HG02763 (cell line): ENCODE measurements at regions not wholly inside any gene's neighbourhood (a gene's known extent, or its start where the extent isn't known, plus 50 kb on each side); places are given as distances from the start of the nearest gene placed in this dataset.
"Not testable (repeated sequence)": the region's sequence is repeated elsewhere in the genome, so short reads cannot be mapped to it uniquely, and the experiment has no call there.

Source experiments
- ATAC-seq: cut with Tn5 transposase; IDR thresholded peaks from one replicate; pipeline ENCODE4 v1.9.1; 2021; ENCODE audit warnings: mild to moderate bottlenecking, moderate library complexity; ENCODE audit not compliant: unreplicated experiment

- no peak for ATAC-seq
Observed at GRCh38 chr3:5035113-5035512, 55.9 kb downstream of the BHLHE40 start.

DNA sequence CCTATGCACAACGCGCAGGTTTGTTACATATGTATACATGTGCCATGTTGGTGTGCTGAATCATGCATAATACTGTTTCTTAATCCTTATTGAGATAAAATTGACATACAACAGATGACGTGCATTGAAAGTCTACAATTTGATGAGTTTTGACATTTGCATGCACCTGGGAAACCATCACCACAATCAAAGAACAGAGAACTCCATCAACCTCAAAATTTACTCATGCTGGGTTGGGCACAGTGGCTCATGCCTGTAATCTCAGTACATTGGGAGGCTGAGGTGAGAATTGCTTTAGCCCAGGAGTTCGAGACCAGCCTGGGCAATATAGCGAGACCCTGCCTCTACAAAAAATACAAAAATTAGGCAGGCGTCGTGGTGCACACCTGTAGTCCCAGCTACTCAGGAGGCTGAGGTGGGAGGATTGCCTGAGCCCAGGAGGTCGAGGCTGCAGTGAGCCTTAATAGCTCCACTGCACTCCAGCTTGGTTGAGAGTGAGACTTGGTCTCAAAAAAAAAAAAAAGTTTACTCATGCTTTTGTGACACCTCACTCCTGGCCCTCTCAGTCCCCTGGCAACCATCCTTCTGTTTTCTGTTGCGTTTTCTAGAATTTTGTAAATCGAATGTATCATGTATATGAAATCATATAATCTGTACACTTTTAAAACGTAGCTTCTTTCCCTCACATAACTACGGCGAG is 56.6 kb downstream of the BHLHE40 start:
- ATAC-seq: no peak

GRCh38 chr3:5036392-5036766 is 57.1 kb downstream of the BHLHE40 start:
- no peak for ATAC-seq

DNA sequence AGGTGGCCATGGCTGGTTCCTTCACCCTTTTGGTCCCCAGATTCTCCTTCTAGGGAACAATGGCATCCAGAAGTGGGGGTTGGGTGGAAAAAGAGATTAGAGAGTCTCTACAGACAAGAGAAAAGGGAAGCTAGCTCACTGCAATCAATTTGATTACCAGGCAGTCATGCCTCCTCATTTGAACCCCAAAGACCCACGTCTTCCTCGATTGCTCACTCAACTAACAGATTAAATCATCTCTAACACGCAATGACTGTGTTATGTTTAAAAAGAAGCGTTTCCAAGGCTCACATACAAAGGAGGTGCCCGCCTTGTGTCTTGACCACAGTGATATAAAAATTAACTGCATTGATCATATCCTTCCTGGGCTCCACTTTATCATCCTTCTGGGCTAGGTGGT is 57.6 kb downstream of the BHLHE40 start:
- no peak for ATAC-seq

DNA sequence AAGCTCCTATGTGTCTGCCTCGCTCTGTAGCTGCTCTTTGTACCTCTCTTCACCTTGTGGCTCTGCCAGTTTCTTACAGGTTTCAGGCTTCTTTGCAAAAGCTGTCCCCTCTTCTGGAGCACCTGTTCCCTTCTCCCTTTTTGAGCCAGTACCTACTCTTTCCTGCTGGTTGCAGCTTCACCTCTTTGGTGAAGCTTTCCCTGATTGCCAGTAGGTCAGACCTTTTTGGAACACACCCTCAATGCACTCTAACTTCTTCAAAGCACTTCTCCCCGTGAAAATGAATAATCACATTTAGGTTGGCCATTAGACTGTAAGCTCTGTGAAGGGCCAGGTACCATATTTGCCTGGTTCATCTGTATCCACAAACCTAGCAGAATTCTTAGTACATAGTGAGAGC is 60.3 kb downstream of the BHLHE40 start:
- ATAC-seq: no peak

DNA sequence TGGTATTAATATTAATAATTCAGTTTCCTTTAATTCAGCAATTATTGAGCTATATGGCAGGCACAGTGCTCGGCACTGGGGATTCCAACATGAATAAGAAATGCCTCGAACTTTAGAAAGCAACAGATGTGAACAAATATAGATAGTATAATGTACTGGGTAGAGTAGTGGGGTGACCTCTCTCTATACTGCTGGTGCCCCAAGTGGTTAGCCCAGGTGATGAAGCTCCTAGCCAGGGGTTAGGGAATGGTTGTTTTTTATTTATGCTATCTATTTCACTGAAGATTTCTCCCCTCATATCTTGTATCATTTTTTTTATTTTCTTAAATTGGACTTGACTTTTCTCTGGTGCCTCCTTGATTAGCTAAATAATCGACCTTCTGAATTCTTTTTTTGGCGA is 62.1 kb downstream of the BHLHE40 start:
- ATAC-seq: no peak

DNA sequence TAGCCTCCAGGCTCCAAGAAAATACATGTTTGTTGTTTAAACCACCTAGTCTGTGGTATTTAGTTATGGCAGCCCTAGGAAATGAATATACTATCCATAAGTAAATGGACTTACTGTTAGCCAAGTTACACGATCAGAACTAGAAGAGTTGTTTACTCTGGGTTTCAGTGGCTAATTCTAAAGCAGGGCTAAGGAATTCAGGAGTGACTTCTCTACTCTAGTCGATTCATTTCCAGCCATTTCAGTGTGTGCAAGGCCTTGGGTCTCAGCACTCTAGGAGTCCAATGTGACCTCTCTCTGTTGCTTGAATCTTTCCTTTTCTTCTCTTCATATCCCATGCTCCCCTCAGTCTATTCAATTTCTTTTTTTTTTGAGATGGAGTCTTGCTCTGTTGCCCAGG is 66.7 kb downstream of the BHLHE40 start:
- no peak for ATAC-seq

- ATAC-seq: no peak
Observed at GRCh38 chr3:5047764-5048419, 68.7 kb downstream of the BHLHE40 start.

DNA sequence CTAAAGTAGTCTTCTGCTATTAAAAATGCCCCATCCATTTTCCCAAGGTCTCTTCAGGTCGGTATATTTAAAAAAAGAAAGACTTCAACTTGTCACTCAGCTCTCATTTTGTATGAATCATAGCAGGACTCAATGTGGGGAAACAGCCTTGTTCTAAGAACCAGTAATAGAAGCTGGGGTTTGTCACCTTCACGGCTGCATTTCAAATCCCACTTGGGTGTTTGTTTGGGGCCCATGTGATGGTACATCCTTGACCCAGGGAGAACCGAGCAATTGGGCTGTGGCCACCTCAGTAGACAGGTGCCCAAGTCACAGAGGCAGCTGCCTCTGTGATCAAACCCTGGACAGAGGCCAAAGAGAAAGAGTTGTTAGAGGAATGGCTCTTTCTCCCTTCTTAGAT is 70.3 kb upstream of the ARL8B start:
- ATAC-seq: peak; percentile 43

DNA sequence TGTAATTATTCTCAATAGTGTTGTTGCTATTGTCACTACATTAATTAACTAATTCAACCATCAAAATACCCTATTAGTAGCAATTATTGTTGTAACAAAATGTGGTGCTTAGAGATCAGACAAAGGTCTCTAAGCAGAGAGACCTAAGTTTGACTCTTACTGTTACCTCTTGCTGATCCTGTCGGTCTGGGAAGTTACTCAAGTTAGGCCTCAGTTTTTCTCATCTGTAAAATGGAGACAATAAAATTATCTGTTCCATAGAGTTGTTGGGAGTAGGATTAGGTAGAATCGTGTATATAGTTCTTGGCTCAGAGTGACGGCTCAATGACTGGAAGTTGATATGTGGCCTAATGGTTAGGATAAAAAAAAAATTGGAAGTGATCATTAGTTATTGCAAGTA is 69.8 kb upstream of the ARL8B start:
- no peak for ATAC-seq

DNA sequence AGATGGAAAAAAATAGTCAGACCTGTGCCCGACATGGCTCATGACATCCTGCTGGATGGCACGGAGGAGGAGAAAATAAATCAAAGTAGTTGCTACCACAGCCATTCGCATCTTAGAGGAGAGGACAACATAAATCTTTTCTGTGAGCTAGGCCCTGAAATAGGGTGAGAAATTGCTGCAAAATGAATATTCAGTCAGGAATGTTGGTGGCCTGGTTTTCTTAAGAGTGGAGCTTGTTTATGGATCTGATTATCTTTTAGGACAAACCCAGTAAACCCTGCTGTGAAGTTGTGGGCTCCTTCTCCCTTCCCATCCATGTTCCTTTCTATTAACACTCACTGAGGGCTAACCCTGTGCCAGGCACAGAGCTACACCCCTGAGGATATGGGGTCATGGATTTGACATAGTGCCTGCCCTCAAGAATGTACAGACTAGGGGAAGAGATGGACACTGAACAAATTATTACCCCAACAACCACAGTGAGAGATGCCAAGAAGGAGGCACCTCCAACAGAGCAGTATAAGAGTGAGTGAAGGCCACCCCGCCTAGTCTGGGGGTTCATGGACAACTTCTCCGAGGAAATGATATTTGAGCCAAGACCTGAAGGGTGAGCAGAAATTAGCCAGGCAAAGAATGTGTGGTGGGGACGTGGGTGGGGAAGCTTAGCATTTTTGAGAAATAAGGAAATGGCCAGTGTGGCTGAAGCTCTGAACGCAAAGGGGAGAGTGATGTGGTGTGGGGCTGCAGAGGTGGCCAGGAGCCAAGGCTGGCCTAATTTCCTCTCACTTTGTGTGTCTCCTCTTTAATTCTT is 68.9 kb upstream of the ARL8B start:
- no peak for ATAC-seq

- no peak for ATAC-seq
Observed at GRCh38 chr3:5054098-5054497, 68.0 kb upstream of the ARL8B start.

DNA sequence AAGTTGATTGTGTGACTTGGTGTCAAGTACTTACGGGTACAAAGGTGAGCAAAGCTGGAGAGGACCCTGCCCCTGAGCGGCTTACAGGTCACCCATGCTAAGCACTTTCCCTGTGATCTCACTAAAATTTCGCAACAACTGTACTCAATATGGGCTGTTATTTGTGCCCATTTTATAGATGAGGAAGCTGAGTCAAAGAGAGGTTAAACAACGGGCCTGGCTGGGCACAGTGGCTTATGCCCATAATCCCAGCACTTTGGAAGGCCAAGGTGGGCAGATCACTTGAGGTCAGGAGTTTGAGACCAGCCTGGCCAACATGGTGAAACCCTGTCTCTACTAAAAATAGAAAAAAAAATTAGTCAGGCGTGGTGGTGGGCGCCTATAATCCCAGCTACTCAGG is 67.5 kb upstream of the ARL8B start:
- ATAC-seq: not testable (repeated sequence)

GRCh38 chr3:5055357-5056110 is 66.6 kb upstream of the ARL8B start:
- no peak for ATAC-seq

GRCh38 chr3:5056111-5056391 is 66.0 kb upstream of the ARL8B start:
- ATAC-seq: no peak

- no peak for ATAC-seq
Observed at GRCh38 chr3:5057272-5057671, 64.8 kb upstream of the ARL8B start.

DNA sequence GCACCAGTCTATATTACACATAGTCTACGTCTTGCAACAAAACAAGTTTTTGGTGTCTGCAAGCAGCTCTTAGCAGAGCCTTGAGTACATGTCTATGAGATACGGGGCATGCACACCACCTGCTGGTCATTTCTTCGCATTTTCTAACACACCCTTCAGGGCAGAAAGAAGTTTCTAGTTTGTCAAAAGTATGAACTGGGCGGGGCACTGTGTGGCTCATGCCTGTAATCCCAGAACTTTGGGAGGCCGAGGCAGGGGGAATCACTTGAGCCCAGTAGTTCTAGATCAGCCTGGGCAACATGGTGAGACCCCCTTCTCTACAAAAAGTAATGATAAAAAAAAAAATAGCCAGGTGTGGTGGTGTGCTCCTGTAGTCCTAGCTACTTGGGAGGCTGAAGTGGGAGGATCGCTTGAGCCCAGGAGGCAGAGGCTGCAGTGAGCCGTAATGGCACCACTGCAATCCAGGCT is 64.2 kb upstream of the ARL8B start:
- peak; percentile 82 for ATAC-seq

DNA sequence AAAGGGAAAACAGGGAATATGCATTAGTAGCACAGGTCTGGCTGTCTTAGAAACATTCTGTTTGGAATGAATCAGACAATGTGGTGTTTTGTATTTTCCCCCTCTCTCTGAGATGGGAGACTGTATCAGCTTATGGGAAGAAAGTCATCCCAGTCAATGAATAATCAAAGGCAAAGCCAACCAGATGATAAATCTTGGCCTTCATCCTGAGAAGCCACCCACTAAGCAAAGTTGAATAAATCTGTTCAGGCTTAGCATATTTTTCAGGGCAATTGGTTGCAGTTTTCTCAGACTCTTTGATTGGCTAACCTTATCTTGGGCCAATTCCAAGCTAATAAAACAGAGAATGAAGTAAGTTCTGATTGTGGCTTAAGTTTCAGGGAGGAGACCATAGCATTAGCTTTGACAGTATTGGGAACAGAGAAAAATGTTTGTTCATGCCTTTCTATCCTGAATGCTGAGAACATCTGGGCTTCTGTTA is 63.6 kb upstream of the ARL8B start:
- ATAC-seq: no peak

GRCh38 chr3:5059782-5060181 is 62.3 kb upstream of the ARL8B start:
- no peak for ATAC-seq

DNA sequence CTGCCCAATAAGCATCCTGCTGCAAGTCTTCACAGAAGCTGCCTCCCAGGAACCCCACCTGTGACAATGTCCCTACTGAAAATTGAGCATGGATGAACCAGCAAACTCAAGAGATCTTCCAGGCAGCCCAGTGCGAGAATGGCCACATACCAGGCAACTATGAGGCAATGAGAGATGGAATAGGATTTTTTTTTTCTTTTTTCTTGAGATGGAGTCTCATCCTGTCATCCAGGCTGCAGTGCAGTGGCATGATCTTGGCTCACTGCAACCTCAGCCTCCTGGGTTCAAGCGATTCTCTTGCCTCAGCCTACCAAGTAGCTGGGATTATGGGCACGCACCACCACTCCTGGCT is 60.9 kb upstream of the ARL8B start:
- no peak for ATAC-seq

GRCh38 chr3:5063724-5064123 is 58.4 kb upstream of the ARL8B start:
- no peak for ATAC-seq
